Nephron progenitor cell (in vitro differentiated cells): ENCODE measurements at regions not wholly inside any gene's neighbourhood (a gene's known extent, or its start where the extent isn't known, plus 50 kb on each side); places are given as distances from the start of the nearest gene placed in this dataset.

Experiments
- DNase-seq: peaks from one replicate; pipeline ENCODE4 v3.0.0; 2021
- H3K27ac Mint-ChIP-seq: 2 replicates; pipeline ENCODE4 v1.8.0; 2021; ENCODE audit warnings: mild to moderate bottlenecking, moderate library complexity, mixed read lengths
- H3K27me3 Mint-ChIP-seq: 2 replicates; pipeline ENCODE4 v1.8.0; 2021; ENCODE audit warnings: mild to moderate bottlenecking, low read depth, mixed read lengths; ENCODE audit not compliant: poor library complexity
- H3K36me3 Mint-ChIP-seq: 2 replicates; pipeline ENCODE4 v1.8.0; 2021; ENCODE audit warnings: low read depth, mixed read lengths
- H3K4me1 Mint-ChIP-seq: 2 replicates; pipeline ENCODE4 v1.8.0; 2021; ENCODE audit warnings: mixed read lengths
- H3K4me3 Mint-ChIP-seq: 2 replicates; pipeline ENCODE4 v1.8.0; 2021; ENCODE audit warnings: mild to moderate bottlenecking, moderate library complexity, mixed read lengths
- H3K9me3 Mint-ChIP-seq: 2 replicates; pipeline ENCODE4 v1.8.0; 2021; ENCODE audit warnings: mild to moderate bottlenecking, moderate library complexity, mixed read lengths
- TF ChIP-seq, protein P1 (sequence below): fragments of 200-600 bp; sonication (generic); IDR thresholded peaks from 2 replicates; pipeline ENCODE4 v1.5.0; 2021; ENCODE audit warnings: antibody characterized with exemption

GRCh38 chr4:180120068-180120467 is 2123.1 kb upstream of the TENM3 start:
- no peak overlapping the region for H3K27ac Mint-ChIP-seq

GRCh38 chr4:180134091-180134866 is 2108.9 kb upstream of the TENM3 start:
- H3K27ac Mint-ChIP-seq: peak overlapping the region; percentile 76
- peaks cover 13% of the 10 kb centered on the region for H3K4me1 Mint-ChIP-seq
- TF ChIP-seq, protein P1, sequence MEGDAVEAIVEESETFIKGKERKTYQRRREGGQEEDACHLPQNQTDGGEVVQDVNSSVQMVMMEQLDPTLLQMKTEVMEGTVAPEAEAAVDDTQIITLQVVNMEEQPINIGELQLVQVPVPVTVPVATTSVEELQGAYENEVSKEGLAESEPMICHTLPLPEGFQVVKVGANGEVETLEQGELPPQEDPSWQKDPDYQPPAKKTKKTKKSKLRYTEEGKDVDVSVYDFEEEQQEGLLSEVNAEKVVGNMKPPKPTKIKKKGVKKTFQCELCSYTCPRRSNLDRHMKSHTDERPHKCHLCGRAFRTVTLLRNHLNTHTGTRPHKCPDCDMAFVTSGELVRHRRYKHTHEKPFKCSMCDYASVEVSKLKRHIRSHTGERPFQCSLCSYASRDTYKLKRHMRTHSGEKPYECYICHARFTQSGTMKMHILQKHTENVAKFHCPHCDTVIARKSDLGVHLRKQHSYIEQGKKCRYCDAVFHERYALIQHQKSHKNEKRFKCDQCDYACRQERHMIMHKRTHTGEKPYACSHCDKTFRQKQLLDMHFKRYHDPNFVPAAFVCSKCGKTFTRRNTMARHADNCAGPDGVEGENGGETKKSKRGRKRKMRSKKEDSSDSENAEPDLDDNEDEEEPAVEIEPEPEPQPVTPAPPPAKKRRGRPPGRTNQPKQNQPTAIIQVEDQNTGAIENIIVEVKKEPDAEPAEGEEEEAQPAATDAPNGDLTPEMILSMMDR: no peak
- no peaks in the 10 kb centered on the region for H3K27me3 Mint-ChIP-seq
- DNase-seq: peak; percentile 42
- H3K4me3 Mint-ChIP-seq: peak overlapping the region; percentile 41
- no peaks in the 10 kb centered on the region for H3K36me3 Mint-ChIP-seq
- no peaks in the 10 kb centered on the region for H3K9me3 Mint-ChIP-seq

More at GRCh38 chr4:180120068-180120467, 2123.1 kb upstream of the TENM3 start:
- no peaks in the 10 kb centered on the region for H3K36me3 Mint-ChIP-seq
- H3K4me1 Mint-ChIP-seq: no peaks in the 10 kb centered on the region
- TF ChIP-seq, protein P1: no peak
- peaks cover 6% of the 10 kb centered on the region for H3K27me3 Mint-ChIP-seq
- no peak overlapping the region for H3K4me3 Mint-ChIP-seq
- no peak for DNase-seq
- H3K9me3 Mint-ChIP-seq: no peaks in the 10 kb centered on the region

GRCh38 chr4:180141734-180142133 is 2101.5 kb upstream of the TENM3 start:
- Mint-ChIP-seq H3K9me3 (no peaks in the 10 kb centered on the region), H3K4me1 (no peaks in the 10 kb centered on the region), H3K36me3 (no peaks in the 10 kb centered on the region), H3K27me3 (peaks cover 4% of the 10 kb centered on the region), H3K27ac (no peak overlapping the region), H3K4me3 (no peak overlapping the region)
- no peak for DNase-seq
- TF ChIP-seq, protein P1: no peak

DNA sequence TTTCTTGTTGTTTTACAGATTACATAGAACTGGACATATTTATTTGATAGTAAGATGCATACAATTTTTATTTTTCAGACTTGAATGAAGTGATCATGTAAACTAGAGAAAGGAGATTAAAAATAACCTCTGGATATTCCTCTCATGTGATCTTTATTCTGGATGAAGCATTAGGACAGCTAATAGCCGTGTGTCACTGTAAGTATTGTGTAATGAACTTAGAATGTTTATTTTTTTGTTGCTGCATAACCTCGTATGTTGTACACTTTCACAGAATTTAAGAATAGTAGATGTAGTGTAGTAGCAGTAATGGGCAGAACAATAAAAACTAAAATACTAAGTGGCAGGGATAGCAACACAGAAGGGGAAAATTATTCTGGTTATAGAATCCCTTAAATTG is 2094.5 kb upstream of the TENM3 start:
- Mint-ChIP-seq H3K27me3 (no peaks in the 10 kb centered on the region), H3K4me1 (no peaks in the 10 kb centered on the region), H3K27ac (no peak overlapping the region), H3K9me3 (no peaks in the 10 kb centered on the region), H3K4me3 (no peak overlapping the region), H3K36me3 (no peaks in the 10 kb centered on the region)
- TF ChIP-seq, protein P1: no peak
- DNase-seq: no peak

DNA sequence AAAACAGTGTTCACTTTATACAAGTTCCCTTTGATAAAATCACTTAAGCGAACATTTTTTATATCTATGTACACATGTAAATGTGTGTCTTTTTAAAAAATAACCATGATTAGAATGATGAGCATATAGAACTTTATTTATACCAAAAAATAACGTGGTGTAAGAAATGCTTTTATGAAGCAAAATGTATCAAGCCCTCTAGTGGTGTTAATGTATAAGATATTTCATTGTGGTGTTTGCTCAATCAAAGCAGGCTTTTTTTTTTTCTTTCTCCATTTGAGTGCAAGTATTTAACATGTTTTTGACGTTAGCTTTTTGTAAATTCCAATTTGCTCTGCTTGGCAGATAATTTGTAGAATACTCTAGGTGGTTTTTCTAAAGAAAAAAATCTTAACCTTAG is 2092.4 kb upstream of the TENM3 start:
- Mint-ChIP-seq H3K4me1 (no peaks in the 10 kb centered on the region), H3K36me3 (no peaks in the 10 kb centered on the region), H3K9me3 (no peaks in the 10 kb centered on the region), H3K4me3 (no peak overlapping the region), H3K27ac (no peak overlapping the region), H3K27me3 (no peaks in the 10 kb centered on the region)
- TF ChIP-seq, protein P1: peak; percentile 44
- no peak for DNase-seq

DNA sequence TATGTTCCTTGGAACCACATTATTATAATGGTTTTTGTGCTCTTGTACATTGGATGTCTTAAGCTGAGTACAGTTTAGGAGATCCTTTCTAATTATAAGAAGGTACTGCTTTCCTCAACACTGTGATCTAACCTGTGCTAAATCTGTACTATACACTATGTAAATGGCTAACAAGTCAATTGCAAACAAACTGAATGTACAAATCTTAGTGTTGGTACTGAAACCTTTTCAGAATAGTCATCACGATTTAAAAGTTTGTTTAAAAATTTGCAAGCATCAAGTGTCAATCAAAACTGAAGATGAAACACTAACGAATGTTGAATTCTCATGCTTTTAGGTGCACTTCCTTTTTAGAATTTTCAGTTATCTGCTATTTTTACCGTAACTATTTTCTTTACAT is 2090.4 kb upstream of the TENM3 start:
- Mint-ChIP-seq H3K27ac (no peak overlapping the region), H3K27me3 (no peaks in the 10 kb centered on the region), H3K4me1 (no peaks in the 10 kb centered on the region), H3K9me3 (no peaks in the 10 kb centered on the region), H3K36me3 (no peaks in the 10 kb centered on the region), H3K4me3 (no peak overlapping the region)
- TF ChIP-seq, protein P1: no peak
- no peak for DNase-seq
